CD14-positive monocyte (primary cell): ENCODE measurements at regions not wholly inside any gene's neighbourhood (a gene's known extent, or its start where the extent isn't known, plus 50 kb on each side); places are given as distances from the start of the nearest gene placed in this dataset.

Experiments used
- DNase-seq, 3 donors: peaks; one replicate each; pipeline ENCODE4 v3.0.0-alpha.2; 2011 to 2022
- H2AFZ ChIP-seq: 2 replicates; pipeline ENCODE4 v1.6.0; 2012; ENCODE audit warnings: mild to moderate bottlenecking, low read depth, low read length, inconsistent platforms; ENCODE audit not compliant: insufficient read depth, poor library complexity, severe bottlenecking
- H3K27ac ChIP-seq, 2 donors: 1 replicate in 1 of 2; 2 replicates in 1 of 2; pipeline ENCODE4 v1.5.1; 2012 to 2013; ENCODE audit warnings: low read length in 2 of 2, control low read depth in 1 of 2, inconsistent platforms in 1 of 2, low read depth in 1 of 2, mild to moderate bottlenecking in 1 of 2
- H3K27me3 ChIP-seq, 2 donors: one replicate each; pipeline versions ENCODE4 v1.6.0 to v1.6.1; 2011 to 2013; ENCODE audit warnings: low read length in 2 of 2; ENCODE audit not compliant: control insufficient read depth in 2 of 2, insufficient read depth in 2 of 2
- H3K36me3 ChIP-seq, 2 donors: replicated peaks in 1 of 2; 1 replicate in 1 of 2; 2 replicates in 1 of 2; pipeline versions ENCODE4 v1.5.1 to v1.6.1; 2012 to 2013; ENCODE audit warnings: low read length in 2 of 2, control low read depth in 1 of 2, inconsistent platforms in 1 of 2, mild to moderate bottlenecking in 1 of 2; ENCODE audit not compliant: insufficient read depth in 2 of 2, control insufficient read depth in 1 of 2
- H3K4me1 ChIP-seq, 2 donors: 1 replicate in 1 of 2; 2 replicates in 1 of 2; pipeline versions ENCODE4 v1.5.1 to v1.6.1; 2012 to 2013; ENCODE audit warnings: low read length in 2 of 2, control low read depth in 1 of 2, inconsistent platforms in 1 of 2, mild to moderate bottlenecking in 1 of 2, moderate library complexity in 1 of 2; ENCODE audit not compliant: insufficient read depth in 2 of 2, control insufficient read depth in 1 of 2
- H3K4me2 ChIP-seq: replicated peaks from 2 replicates; pipeline ENCODE3; 2012; ENCODE audit warnings: low read length, moderate library complexity, mild to moderate bottlenecking; ENCODE audit not compliant: poor library complexity, severe bottlenecking; ENCODE audit errors: extremely low read depth
- H3K4me3 ChIP-seq, 3 experiments: fragments of 200-600 bp in 1 of 3; sonication (generic) in 1 of 3; replicated peaks in 1 of 3; 1 replicate in 2 of 3; 2 replicates in 1 of 3; pipeline ENCODE4 v1.5.1; 2011 to 2013; ENCODE audit warnings: low read length in 3 of 3, mild to moderate bottlenecking in 3 of 3, control low read depth in 2 of 3, low read depth in 2 of 3, inconsistent platforms in 1 of 3, moderate library complexity in 1 of 3
- H3K79me2 ChIP-seq: 2 replicates; pipeline ENCODE4 v1.6.0; 2012; ENCODE audit warnings: mild to moderate bottlenecking, control low read depth, inconsistent platforms, low read length, moderate library complexity; ENCODE audit not compliant: insufficient read depth
- H3K9ac ChIP-seq: 2 replicates; pipeline ENCODE4 v1.6.0; 2017; ENCODE audit warnings: low read length, mild to moderate bottlenecking; ENCODE audit not compliant: insufficient read depth, poor library complexity, severe bottlenecking
- H3K9me3 ChIP-seq, 2 donors: replicated peaks in 1 of 2; 1 replicate in 1 of 2; 2 replicates in 1 of 2; pipeline versions ENCODE4 v1.5.1 to v1.6.1; 2012 to 2013; ENCODE audit warnings: low read length in 2 of 2, control low read depth in 1 of 2; ENCODE audit not compliant: control insufficient read depth in 1 of 2, insufficient read depth in 1 of 2
- H4K20me1 ChIP-seq: 2 replicates; pipeline ENCODE4 v1.6.0; 2012; ENCODE audit warnings: mild to moderate bottlenecking, low read length, control low read depth, moderate library complexity; ENCODE audit not compliant: insufficient read depth
- H3K27ac Mint-ChIP-seq, 7 donors: one replicate each; pipeline ENCODE4 v1.8.0; 2020; ENCODE audit warnings: mild to moderate bottlenecking in 7 of 7, mixed read lengths in 7 of 7, moderate library complexity in 6 of 7, inconsistent platforms in 2 of 7
- H3K27me3 Mint-ChIP-seq, 3 donors: one replicate each; pipeline ENCODE4 v1.8.0; 2021 to 2022; ENCODE audit warnings: low read depth in 3 of 3, mild to moderate bottlenecking in 3 of 3, mixed read lengths in 3 of 3, moderate library complexity in 3 of 3, inconsistent platforms in 1 of 3
- H3K36me3 Mint-ChIP-seq, 2 donors: one replicate each; pipeline ENCODE4 v1.8.0; 2020; ENCODE audit warnings: mixed read lengths in 2 of 2, inconsistent platforms in 1 of 2, mild to moderate bottlenecking in 1 of 2
- H3K4me1 Mint-ChIP-seq: one replicate; pipeline ENCODE4 v1.8.0; 2020; ENCODE audit warnings: mild to moderate bottlenecking, mixed read lengths
- H3K4me3 Mint-ChIP-seq, 2 donors: one replicate each; pipeline ENCODE4 v1.8.0; 2020; ENCODE audit warnings: mild to moderate bottlenecking in 2 of 2, mixed read lengths in 2 of 2, moderate library complexity in 1 of 2
- H3K9me3 Mint-ChIP-seq, 7 donors: one replicate each; pipeline ENCODE4 v1.8.0; 2020 to 2022; ENCODE audit warnings: mixed read lengths in 7 of 7, mild to moderate bottlenecking in 6 of 7, moderate library complexity in 6 of 7, inconsistent platforms in 2 of 7
- CTCF ChIP-seq: fragments of 200-600 bp; IDR thresholded peaks from one replicate; pipeline ENCODE4 v1.8.0; 2022; ENCODE audit warnings: antibody characterized with exemption, mild to moderate bottlenecking
- WGBS: methylation state at CpG from one replicate; pipeline ENCODE4 v1.1.5; 2013; ENCODE audit warnings: missing lambda C conversion rate; ENCODE audit not compliant: insufficient coverage; 5-methylcytosine and 5-hydroxymethylcytosine counted together
- intact Hi-C, 2 donors: fragments of 100-400 bp; cut with micrococcal nuclease; formaldehyde crosslinking; loops; one replicate each; pipeline versions ENCODE4 v1.15.0 to v1.15.1; 2023

- peaks cover 0 to 5% of the 10 kb centered on the region in 2 donors for H3K36me3 Mint-ChIP-seq
- Histone ChIP-seq H3K4me1 (no peaks in the 10 kb centered on the region), H2AFZ (no peak overlapping the region), H3K27ac (no peak overlapping the region), H3K36me3 (no peaks in the 10 kb centered on the region), H3K4me2 (no peak overlapping the region), H3K27me3 (no peaks in the 10 kb centered on the region), H3K79me2 (no peaks in the 10 kb centered on the region), H4K20me1 (no peaks in the 10 kb centered on the region), H3K4me3 (no peak overlapping the region), H3K9me3 (peaks cover 11 to 15% of the 10 kb centered on the region in 2 donors), H3K9ac (no peak overlapping the region)
- 100% methylated on average over 4 of the region's 7 CpGs for WGBS
- no peak for TF ChIP-seq CTCF
- H3K27ac Mint-ChIP-seq: no peak overlapping the region
- H3K4me3 Mint-ChIP-seq: no peak overlapping the region
- peaks cover 13 to 20% (median 16%) of the 10 kb centered on the region in 7 donors for H3K9me3 Mint-ChIP-seq
- intact Hi-C loops: no loop called here
- DNase-seq: no peak
- peaks cover 0 to 5% (median 0%) of the 10 kb centered on the region in 3 donors for H3K27me3 Mint-ChIP-seq
- H3K4me1 Mint-ChIP-seq: no peaks in the 10 kb centered on the region
Observed at GRCh38 chr16:11440657-11441012, 95.4 kb downstream of the RMI2 start.

DNA sequence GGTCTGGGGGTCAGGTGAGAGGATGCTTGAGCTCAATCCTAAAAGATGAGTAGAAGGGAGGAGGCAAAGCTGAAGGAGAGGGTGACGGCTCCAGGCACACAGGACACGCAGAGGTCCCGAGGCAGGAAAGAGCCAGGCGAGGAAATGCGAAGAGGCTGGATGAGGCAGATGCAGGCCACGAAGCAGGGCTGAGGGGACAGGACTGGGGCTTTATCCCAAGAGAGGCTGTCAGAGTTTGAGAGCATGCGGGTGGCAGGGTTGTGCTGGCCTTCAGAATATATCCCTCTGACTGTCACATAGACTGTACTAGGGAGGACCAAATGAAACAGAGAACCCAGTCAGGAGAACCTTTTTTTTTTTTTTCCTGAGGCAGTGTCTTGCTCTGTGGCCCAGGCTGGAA lies 100.2 kb downstream of the RMI2 start:
- Histone ChIP-seq H3K9me3 (peaks cover 3 to 5% of the 10 kb centered on the region in 2 donors), H3K27ac (no peak overlapping the region), H3K79me2 (no peaks in the 10 kb centered on the region), H3K4me3 (no peak overlapping the region), H3K4me2 (no peak overlapping the region), H3K4me1 (no peaks in the 10 kb centered on the region), H3K9ac (no peak overlapping the region), H2AFZ (no peak overlapping the region), H3K36me3 (no peaks in the 10 kb centered on the region), H4K20me1 (no peaks in the 10 kb centered on the region), H3K27me3 (no peaks in the 10 kb centered on the region)
- Mint-ChIP-seq H3K27ac (no peak overlapping the region), H3K27me3 (no peaks in the 10 kb centered on the region), H3K36me3 (peaks cover 0 to 1% of the 10 kb centered on the region in 2 donors), H3K4me1 (peaks cover 4% of the 10 kb centered on the region), H3K4me3 (no peak overlapping the region), H3K9me3 (peaks cover 6 to 10% (median 7%) of the 10 kb centered on the region in 7 donors)
- DNase-seq: no peak
- WGBS: 98% methylated on average over 6 of the region's 7 CpGs
- intact Hi-C loops: no loop called here
- TF ChIP-seq CTCF: no peak
